Activated naive CD8-positive, alpha-beta T cell (primary cell): ENCODE measurements at regions not wholly inside any gene's neighbourhood (a gene's known extent, or its start where the extent isn't known, plus 50 kb on each side); places are given as distances from the start of the nearest gene placed in this dataset.

Source experiments
- H3K27ac Mint-ChIP-seq: one replicate; pipeline ENCODE4 v1.8.0; 2021; ENCODE audit warnings: mixed read lengths
- H3K27me3 Mint-ChIP-seq: one replicate; pipeline ENCODE4 v1.8.0; 2021; ENCODE audit warnings: mixed read lengths
- H3K36me3 Mint-ChIP-seq: one replicate; pipeline ENCODE4 v1.8.0; 2021; ENCODE audit warnings: mixed read lengths
- H3K4me1 Mint-ChIP-seq: one replicate; pipeline ENCODE4 v1.8.0; 2021; ENCODE audit warnings: low read depth, mixed read lengths
- H3K4me3 Mint-ChIP-seq: one replicate; pipeline ENCODE4 v1.8.0; 2021; ENCODE audit warnings: mild to moderate bottlenecking, mixed read lengths
- H3K9me3 Mint-ChIP-seq: one replicate; pipeline ENCODE4 v1.8.0; 2021; ENCODE audit warnings: low read depth, mixed read lengths

GRCh38 chr12:24707334-24707733, 241.6 kb downstream of the BCAT1 start:
- H3K27ac Mint-ChIP-seq, result no peak overlapping the region
- H3K4me3 Mint-ChIP-seq, result no peak overlapping the region
- no peaks in the 10 kb centered on the region for H3K36me3 Mint-ChIP-seq
- no peaks in the 10 kb centered on the region for H3K27me3 Mint-ChIP-seq
- no peaks in the 10 kb centered on the region for H3K9me3 Mint-ChIP-seq
- no peaks in the 10 kb centered on the region for H3K4me1 Mint-ChIP-seq

GRCh38 chr12:24705741-24706358, 243.1 kb downstream of the BCAT1 start:
- Mint-ChIP-seq H3K36me3 (no peaks in the 10 kb centered on the region), H3K27ac (no peak overlapping the region), H3K4me3 (no peak overlapping the region), H3K27me3 (no peaks in the 10 kb centered on the region), H3K4me1 (no peaks in the 10 kb centered on the region), H3K9me3 (no peaks in the 10 kb centered on the region)

- Mint-ChIP-seq H3K4me1 (no peaks in the 10 kb centered on the region), H3K4me3 (no peak overlapping the region), H3K36me3 (no peaks in the 10 kb centered on the region), H3K27me3 (no peaks in the 10 kb centered on the region), H3K27ac (no peak overlapping the region), H3K9me3 (no peaks in the 10 kb centered on the region)
Observed at GRCh38 chr12:24705216-24705615, 243.7 kb downstream of the BCAT1 start.

- Mint-ChIP-seq H3K4me1 (no peaks in the 10 kb centered on the region), H3K36me3 (no peaks in the 10 kb centered on the region), H3K4me3 (no peak overlapping the region), H3K9me3 (no peaks in the 10 kb centered on the region), H3K27me3 (no peaks in the 10 kb centered on the region), H3K27ac (no peak overlapping the region)
Observed at GRCh38 chr12:24701343-24701742, 247.6 kb downstream of the BCAT1 start.

- Mint-ChIP-seq H3K9me3 (no peaks in the 10 kb centered on the region), H3K4me3 (no peak overlapping the region), H3K27me3 (no peaks in the 10 kb centered on the region), H3K27ac (no peak overlapping the region), H3K4me1 (no peaks in the 10 kb centered on the region), H3K36me3 (no peaks in the 10 kb centered on the region)
Observed at GRCh38 chr12:24698972-24699371, 249.9 kb downstream of the BCAT1 start.

- Mint-ChIP-seq H3K27me3 (no peaks in the 10 kb centered on the region), H3K36me3 (no peaks in the 10 kb centered on the region), H3K4me1 (no peaks in the 10 kb centered on the region), H3K9me3 (no peaks in the 10 kb centered on the region), H3K4me3 (no peak overlapping the region), H3K27ac (no peak overlapping the region)
Observed at GRCh38 chr12:24697769-24698168, 251.1 kb downstream of the BCAT1 start.

- H3K9me3 Mint-ChIP-seq, result no peaks in the 10 kb centered on the region
- no peak overlapping the region for H3K4me3 Mint-ChIP-seq
- H3K27ac Mint-ChIP-seq, result no peak overlapping the region
- H3K27me3 Mint-ChIP-seq, result no peaks in the 10 kb centered on the region
- H3K4me1 Mint-ChIP-seq, result no peaks in the 10 kb centered on the region
- no peaks in the 10 kb centered on the region for H3K36me3 Mint-ChIP-seq
Observed at GRCh38 chr12:24697295-24697694, 251.6 kb downstream of the BCAT1 start.

GRCh38 chr12:24696800-24697199, 252.1 kb downstream of the BCAT1 start:
- no peaks in the 10 kb centered on the region for H3K4me1 Mint-ChIP-seq
- no peaks in the 10 kb centered on the region for H3K27me3 Mint-ChIP-seq
- H3K36me3 Mint-ChIP-seq, result no peaks in the 10 kb centered on the region
- no peak overlapping the region for H3K4me3 Mint-ChIP-seq
- H3K27ac Mint-ChIP-seq, result no peak overlapping the region
- no peaks in the 10 kb centered on the region for H3K9me3 Mint-ChIP-seq

GRCh38 chr12:24695657-24696329, 253.1 kb downstream of the BCAT1 start:
- Mint-ChIP-seq H3K27me3 (no peaks in the 10 kb centered on the region), H3K4me3 (no peak overlapping the region), H3K36me3 (no peaks in the 10 kb centered on the region), H3K9me3 (no peaks in the 10 kb centered on the region), H3K27ac (no peak overlapping the region), H3K4me1 (no peaks in the 10 kb centered on the region)

- H3K36me3 Mint-ChIP-seq, result no peaks in the 10 kb centered on the region
- H3K27ac Mint-ChIP-seq, result no peak overlapping the region
- H3K9me3 Mint-ChIP-seq, result no peaks in the 10 kb centered on the region
- H3K27me3 Mint-ChIP-seq, result no peaks in the 10 kb centered on the region
- no peak overlapping the region for H3K4me3 Mint-ChIP-seq
- no peaks in the 10 kb centered on the region for H3K4me1 Mint-ChIP-seq
Observed at GRCh38 chr12:24695103-24695502, 253.8 kb downstream of the BCAT1 start.

GRCh38 chr12:24688601-24689000, 260.3 kb downstream of the BCAT1 start:
- Mint-ChIP-seq H3K27me3 (no peaks in the 10 kb centered on the region), H3K36me3 (no peaks in the 10 kb centered on the region), H3K27ac (no peak overlapping the region), H3K4me3 (no peak overlapping the region), H3K4me1 (no peaks in the 10 kb centered on the region), H3K9me3 (no peaks in the 10 kb centered on the region)

GRCh38 chr12:24681570-24681969, 267.3 kb downstream of the BCAT1 start:
- H3K27ac Mint-ChIP-seq, result no peak overlapping the region
- H3K4me1 Mint-ChIP-seq, result no peaks in the 10 kb centered on the region
- H3K4me3 Mint-ChIP-seq, result no peak overlapping the region
- no peaks in the 10 kb centered on the region for H3K36me3 Mint-ChIP-seq
- no peaks in the 10 kb centered on the region for H3K9me3 Mint-ChIP-seq
- no peaks in the 10 kb centered on the region for H3K27me3 Mint-ChIP-seq

- no peaks in the 10 kb centered on the region for H3K36me3 Mint-ChIP-seq
- H3K4me3 Mint-ChIP-seq, result no peak overlapping the region
- no peaks in the 10 kb centered on the region for H3K27me3 Mint-ChIP-seq
- H3K9me3 Mint-ChIP-seq, result no peaks in the 10 kb centered on the region
- no peak overlapping the region for H3K27ac Mint-ChIP-seq
- no peaks in the 10 kb centered on the region for H3K4me1 Mint-ChIP-seq
Observed at GRCh38 chr12:24679126-24679525, 269.8 kb downstream of the BCAT1 start.

GRCh38 chr12:24678436-24678835, 270.5 kb downstream of the BCAT1 start:
- Mint-ChIP-seq H3K27me3 (no peaks in the 10 kb centered on the region), H3K9me3 (no peaks in the 10 kb centered on the region), H3K4me1 (no peaks in the 10 kb centered on the region), H3K27ac (no peak overlapping the region), H3K36me3 (no peaks in the 10 kb centered on the region), H3K4me3 (no peak overlapping the region)

GRCh38 chr12:24668563-24668962, 280.3 kb downstream of the BCAT1 start:
- Mint-ChIP-seq H3K27me3 (no peaks in the 10 kb centered on the region), H3K4me3 (no peak overlapping the region), H3K27ac (no peak overlapping the region), H3K4me1 (no peaks in the 10 kb centered on the region), H3K9me3 (no peaks in the 10 kb centered on the region), H3K36me3 (no peaks in the 10 kb centered on the region)
